Superior temporal gyrus (tissue), 1 donor: ENCODE measurements at regions not wholly inside any gene's neighbourhood (a gene's known extent, or its start where the extent isn't known, plus 50 kb on each side); places are given as distances from the start of the nearest gene placed in this dataset.
"Not testable (repeated sequence)": the region's sequence is repeated elsewhere in the genome, so short reads cannot be mapped to it uniquely, and the experiment has no call there.

Experiments
- DNase-seq: peaks from one replicate; pipeline ENCODE4 v3.0.0-alpha.2; 2016; ENCODE audit errors: extremely low spot score

- no peak for DNase-seq
Measured at GRCh38 chr11:97544431-97544830, 1154.6 kb downstream of the JRKL start.

GRCh38 chr11:97548280-97548679 is 1158.5 kb downstream of the JRKL start:
- no peak for DNase-seq

GRCh38 chr11:97557399-97557798 is 1167.6 kb downstream of the JRKL start:
- no peak for DNase-seq

GRCh38 chr11:97567801-97568200 is 1178.0 kb downstream of the JRKL start:
- no peak for DNase-seq

- no peak for DNase-seq
Measured at GRCh38 chr11:97570636-97571035, 1180.8 kb downstream of the JRKL start.

GRCh38 chr11:97573771-97574170 is 1184.0 kb downstream of the JRKL start:
- not testable (repeated sequence) for DNase-seq

GRCh38 chr11:97574976-97575665 is 1185.3 kb downstream of the JRKL start:
- DNase-seq: no peak

- no peak for DNase-seq
Measured at GRCh38 chr11:97607291-97608000, 1217.6 kb downstream of the JRKL start.

- DNase-seq: no peak
Measured at GRCh38 chr11:97610000-97610399, 1220.2 kb downstream of the JRKL start.

GRCh38 chr11:97610854-97611253 is 1221.0 kb downstream of the JRKL start:
- DNase-seq: no peak

GRCh38 chr11:97611345-97611744 is 1221.5 kb downstream of the JRKL start:
- DNase-seq: no peak

GRCh38 chr11:97614606-97615005 is 1224.8 kb downstream of the JRKL start:
- DNase-seq: no peak

GRCh38 chr11:97615546-97615945 is 1225.7 kb downstream of the JRKL start:
- DNase-seq: no peak

- no peak for DNase-seq
Measured at GRCh38 chr11:97617031-97617430, 1227.2 kb downstream of the JRKL start.

- DNase-seq: no peak
Measured at GRCh38 chr11:97620007-97620406, 1230.2 kb downstream of the JRKL start.

GRCh38 chr11:97621282-97621681 is 1231.5 kb downstream of the JRKL start:
- DNase-seq: no peak

GRCh38 chr11:97622795-97623194 is 1233.0 kb downstream of the JRKL start:
- DNase-seq: no peak

- DNase-seq: not testable (repeated sequence)
Measured at GRCh38 chr11:97636741-97637140, 1246.9 kb downstream of the JRKL start.

- DNase-seq: no peak
Measured at GRCh38 chr11:97637701-97638100, 1247.9 kb downstream of the JRKL start.

GRCh38 chr11:97638641-97639224 is 1248.9 kb downstream of the JRKL start:
- DNase-seq: no peak

- no peak for DNase-seq
Measured at GRCh38 chr11:97641988-97642387, 1252.2 kb downstream of the JRKL start.

- no peak for DNase-seq
Measured at GRCh38 chr11:97645736-97646135, 1255.9 kb downstream of the JRKL start.

- no peak for DNase-seq
Measured at GRCh38 chr11:97656356-97656755, 1266.5 kb downstream of the JRKL start.
